ENCODE measurements at regions not wholly inside any gene's neighbourhood (a gene's known extent, or its start where the extent isn't known, plus 50 kb on each side); places are given as distances from the start of the nearest gene placed in this dataset.

DNA sequence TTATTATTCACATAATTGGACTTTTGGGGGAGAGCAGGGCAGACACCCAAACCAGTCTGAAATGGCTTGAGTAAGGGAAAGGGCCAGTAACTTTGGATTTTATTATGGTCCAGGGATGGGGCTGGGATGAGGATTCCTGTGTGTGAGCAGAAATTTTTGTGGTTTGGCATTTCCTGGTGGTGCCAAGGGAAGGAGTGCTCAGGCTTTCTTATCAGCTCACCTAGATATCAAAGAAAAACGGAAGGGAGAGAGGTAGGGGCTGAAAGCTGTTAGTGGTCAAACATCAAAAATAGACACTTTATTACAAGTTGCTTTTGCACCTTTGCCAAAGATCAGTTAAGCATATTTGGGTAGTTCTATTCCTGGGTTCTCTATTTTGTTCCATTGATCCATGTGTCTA lies 128.5 kb upstream of the DIPK2B start:
- TF ChIP-seq EZH2 (IDR thresholded peaks at IDR 0.05; ENCODE audit: borderline replicate concordance, low read length): no peak
- TF ChIP-seq, protein P1, sequence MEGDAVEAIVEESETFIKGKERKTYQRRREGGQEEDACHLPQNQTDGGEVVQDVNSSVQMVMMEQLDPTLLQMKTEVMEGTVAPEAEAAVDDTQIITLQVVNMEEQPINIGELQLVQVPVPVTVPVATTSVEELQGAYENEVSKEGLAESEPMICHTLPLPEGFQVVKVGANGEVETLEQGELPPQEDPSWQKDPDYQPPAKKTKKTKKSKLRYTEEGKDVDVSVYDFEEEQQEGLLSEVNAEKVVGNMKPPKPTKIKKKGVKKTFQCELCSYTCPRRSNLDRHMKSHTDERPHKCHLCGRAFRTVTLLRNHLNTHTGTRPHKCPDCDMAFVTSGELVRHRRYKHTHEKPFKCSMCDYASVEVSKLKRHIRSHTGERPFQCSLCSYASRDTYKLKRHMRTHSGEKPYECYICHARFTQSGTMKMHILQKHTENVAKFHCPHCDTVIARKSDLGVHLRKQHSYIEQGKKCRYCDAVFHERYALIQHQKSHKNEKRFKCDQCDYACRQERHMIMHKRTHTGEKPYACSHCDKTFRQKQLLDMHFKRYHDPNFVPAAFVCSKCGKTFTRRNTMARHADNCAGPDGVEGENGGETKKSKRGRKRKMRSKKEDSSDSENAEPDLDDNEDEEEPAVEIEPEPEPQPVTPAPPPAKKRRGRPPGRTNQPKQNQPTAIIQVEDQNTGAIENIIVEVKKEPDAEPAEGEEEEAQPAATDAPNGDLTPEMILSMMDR (IDR thresholded peaks at IDR 0.05; ENCODE audit: low read length): no peak

Data from OCI-LY1 (cell line).